CD4-positive, alpha-beta T cell treated with Interleukin-1 beta for 1 hour (primary cell): ENCODE measurements at regions not wholly inside any gene's neighbourhood (a gene's known extent, or its start where the extent isn't known, plus 50 kb on each side); places are given as distances from the start of the nearest gene placed in this dataset.

Source experiments
- DNase-seq, 2 donors: peaks; one replicate each; pipeline ENCODE4 v3.0.0-alpha.2; 2020 to 2022

DNA sequence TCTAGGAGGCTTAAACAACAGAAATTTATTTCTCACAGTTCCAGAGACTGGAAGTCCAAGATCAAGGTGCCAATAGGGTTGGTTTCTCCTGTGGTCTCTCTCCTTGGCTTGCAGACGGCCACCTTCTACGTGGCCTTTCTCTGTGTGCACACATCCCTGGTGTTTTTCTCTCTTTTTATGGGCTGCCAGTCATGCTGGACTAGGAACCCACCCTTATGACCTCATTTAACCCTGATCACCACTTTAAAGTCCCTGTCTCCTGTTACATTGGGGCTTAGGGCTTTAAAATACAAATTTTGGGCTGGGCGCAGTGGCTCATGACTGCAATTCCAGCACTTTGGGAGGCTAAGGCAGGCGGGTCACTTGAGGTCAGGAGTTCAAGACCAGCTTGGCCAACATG lies 157.1 kb downstream of the TLE1 start:
- DNase-seq = no peak

GRCh38 chr9:81531511-81531910 lies 157.8 kb downstream of the TLE1 start:
- DNase-seq = no peak

DNA sequence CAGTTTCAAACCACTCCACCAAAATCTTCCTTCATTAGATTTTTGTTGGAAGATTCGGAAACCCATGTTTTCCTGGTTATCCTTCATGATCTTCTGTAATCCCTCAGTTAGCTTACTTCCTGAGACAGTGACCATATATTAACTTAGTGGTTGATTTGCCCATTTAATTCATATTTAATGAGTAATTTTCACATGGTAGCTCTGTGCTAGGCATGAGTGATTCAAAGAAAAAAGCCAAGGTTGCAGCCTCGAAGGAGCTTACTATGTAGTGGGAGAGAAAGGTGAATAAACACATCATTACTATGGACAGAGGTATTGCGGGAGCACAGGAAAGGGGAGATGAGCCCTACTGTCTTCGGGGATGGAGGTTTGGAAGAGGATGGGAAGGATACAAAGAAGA lies 158.5 kb downstream of the TLE1 start:
- DNase-seq = no peak

- DNase-seq = no peak
Observed at GRCh38 chr9:81530310-81530810, 159.0 kb downstream of the TLE1 start.

DNA sequence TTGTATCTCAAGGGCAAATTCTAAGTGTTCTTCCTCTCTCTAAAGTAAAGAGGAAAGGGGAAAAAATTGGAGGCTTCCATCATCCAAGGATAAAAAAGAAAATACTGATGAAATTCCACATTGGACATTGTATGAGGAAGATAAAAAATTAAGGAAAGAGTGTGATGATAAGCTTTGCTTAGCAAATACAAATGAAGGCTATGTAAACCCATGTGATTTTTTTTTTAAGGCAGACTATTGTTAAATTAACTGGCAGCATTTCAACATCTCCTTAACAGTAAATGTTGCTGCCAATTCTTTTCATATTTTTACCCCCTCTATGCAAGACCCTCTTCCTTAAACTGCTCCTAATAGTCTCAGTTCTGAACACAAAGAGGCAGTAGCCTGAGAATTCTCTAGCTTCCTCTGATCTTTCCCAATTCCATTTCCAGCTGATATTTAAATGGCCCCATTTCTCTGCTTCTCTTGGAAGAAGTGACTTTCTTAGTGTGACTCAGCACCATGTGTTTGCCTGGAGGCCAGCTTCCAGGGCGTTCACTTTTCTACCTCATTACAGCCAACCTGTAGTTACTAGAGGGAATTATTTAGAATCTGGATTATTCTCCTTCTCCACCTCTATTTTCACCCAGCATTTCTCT lies 159.7 kb downstream of the TLE1 start:
- no peak for DNase-seq

- DNase-seq = no peak
Observed at GRCh38 chr9:81526587-81526986, 162.8 kb downstream of the TLE1 start.

GRCh38 chr9:81522716-81523551 lies 166.4 kb downstream of the TLE1 start:
- DNase-seq = peak in 1 of 2 donors; percentile 8

GRCh38 chr9:81521892-81522291 lies 167.5 kb downstream of the TLE1 start:
- DNase-seq = no peak

DNA sequence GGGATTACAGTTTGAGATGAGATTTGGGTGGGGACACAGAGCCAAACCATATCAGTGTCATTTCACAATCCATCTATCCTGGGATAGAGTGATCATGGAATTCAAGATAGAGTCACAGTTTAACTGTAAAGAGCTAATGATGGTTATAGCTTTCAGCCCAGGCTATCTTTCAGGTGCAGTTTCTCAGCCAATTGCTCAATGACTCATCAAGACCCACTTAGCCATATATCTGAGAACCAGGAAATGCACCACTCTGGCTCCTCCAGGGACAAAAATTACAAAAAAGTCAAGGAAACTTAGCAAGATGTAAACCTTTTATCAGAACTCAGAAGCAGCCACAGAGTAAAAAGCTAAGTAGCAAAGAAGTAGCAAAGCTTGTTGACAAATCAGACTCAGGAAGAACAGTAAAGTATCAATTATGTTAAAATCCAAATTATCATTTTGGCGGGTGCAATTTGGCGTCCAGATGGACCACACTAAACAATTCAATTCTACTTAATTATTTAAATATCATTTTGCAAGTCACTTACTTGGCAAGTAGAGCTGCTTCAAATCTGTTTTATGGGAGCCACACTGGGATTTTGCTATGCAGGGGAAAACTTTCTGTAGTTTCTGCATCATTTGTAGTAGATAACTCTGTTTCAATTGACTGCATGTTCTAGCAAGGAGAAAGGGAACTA lies 169.4 kb downstream of the TLE1 start:
- no peak for DNase-seq

- DNase-seq = no peak
Observed at GRCh38 chr9:81517954-81518353, 171.4 kb downstream of the TLE1 start.

DNA sequence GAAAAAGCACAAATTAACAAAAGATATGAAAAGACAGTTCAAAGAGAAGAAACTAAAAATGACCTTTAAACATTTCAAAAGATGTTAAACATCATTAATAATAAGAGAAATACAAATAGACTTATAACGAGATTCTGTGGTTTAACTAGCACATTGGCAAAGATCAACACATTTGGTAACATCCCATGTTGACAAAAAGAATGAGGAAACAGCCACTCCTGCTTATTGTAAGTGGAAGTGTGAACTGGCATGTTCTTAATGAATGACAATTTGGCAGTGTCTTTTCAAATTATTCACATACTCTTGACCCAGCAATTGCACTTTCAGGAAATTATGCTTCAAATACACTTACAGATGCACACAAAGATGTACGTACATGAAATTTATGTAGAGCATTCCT lies 176.3 kb downstream of the TLE1 start:
- DNase-seq = no peak

GRCh38 chr9:81512641-81513040 lies 176.7 kb downstream of the TLE1 start:
- no peak for DNase-seq

GRCh38 chr9:81508476-81508875 lies 180.9 kb downstream of the TLE1 start:
- no peak for DNase-seq

DNA sequence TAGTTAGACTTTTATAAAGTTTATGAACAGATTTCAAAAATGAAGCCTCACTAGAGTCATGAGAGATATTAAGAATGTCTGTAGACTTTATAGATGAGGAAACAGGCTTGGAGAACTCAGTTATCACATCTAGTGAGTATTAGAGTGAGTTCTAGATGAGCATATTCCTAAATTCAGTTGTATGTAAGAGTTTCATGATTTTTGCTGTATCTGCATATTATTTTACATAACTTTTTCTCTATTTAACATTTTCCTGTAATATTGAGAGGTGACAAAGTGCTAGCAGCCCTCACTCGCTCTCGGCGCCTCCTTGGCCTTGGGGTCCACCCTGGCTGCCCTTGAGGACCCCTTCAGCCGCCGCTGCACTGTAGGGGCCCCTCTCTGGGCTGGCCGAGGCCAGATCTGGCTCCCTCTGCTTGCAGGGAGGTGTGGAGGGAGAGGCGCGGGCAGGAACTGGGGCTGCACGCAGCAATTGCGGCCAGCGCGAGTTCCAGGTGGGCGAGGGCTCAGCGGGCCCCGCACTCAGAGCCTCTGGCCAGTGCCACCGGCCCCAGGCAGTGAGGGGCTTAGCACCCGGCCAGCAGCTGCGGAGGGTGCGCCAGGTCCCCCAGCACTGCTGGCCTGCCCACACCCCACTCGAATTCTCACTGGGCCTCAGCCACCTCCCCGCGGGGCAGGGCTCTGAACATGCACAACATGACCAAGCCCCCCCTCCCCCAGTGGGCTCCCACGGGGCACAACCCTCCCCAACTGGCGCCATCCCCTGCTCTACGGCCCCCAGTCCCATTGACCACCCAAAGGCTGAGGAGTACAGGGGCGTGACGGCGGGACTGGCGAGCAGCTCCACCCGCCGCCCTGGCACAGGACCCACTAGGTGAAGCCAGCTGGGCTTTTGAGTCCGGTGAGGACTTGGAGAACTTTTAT lies 182.1 kb downstream of the TLE1 start:
- DNase-seq = no peak

- no peak for DNase-seq
Observed at GRCh38 chr9:81499594-81499993, 189.8 kb downstream of the TLE1 start.

DNA sequence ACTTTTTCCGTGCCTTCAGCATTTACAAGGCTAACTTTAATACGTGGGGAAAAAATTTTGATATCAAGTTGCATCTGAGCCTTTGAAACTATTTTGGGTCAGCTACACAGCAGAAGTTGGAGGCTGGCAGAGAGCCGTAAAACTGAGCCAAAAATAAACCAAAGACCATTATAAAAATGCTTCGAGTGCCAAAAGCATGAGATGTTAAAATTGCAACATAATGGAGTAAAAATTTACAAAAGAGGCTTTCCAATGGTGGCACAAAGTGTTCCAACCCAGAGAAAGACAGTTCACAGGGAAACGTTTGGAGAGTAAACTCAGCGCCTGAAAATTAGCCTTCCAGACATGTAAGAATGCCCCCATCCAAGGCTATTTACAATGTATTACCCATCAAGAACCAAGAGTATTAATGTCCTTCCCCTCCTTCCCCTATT lies 190.3 kb downstream of the TLE1 start:
- DNase-seq = no peak

GRCh38 chr9:81498576-81498975 lies 190.8 kb downstream of the TLE1 start:
- no peak for DNase-seq

DNA sequence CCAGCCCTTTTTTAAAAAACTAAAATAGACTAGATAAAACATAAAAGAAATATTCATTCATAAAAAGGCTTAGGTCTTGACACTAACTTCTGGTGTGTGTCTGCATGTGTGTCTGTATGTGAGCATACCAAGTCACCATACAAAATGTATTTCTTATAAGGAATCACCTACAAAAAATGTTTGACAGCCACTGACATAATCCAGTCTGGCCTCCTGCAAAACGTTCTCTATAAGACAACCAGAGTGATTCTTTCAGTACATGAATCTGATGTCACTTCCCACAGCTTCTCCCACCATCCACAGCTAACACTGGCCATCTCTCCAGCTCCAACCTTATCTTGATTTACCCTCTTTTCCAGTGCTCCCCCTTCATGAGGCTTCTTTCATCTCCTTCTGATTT lies 192.3 kb downstream of the TLE1 start:
- no peak for DNase-seq

DNA sequence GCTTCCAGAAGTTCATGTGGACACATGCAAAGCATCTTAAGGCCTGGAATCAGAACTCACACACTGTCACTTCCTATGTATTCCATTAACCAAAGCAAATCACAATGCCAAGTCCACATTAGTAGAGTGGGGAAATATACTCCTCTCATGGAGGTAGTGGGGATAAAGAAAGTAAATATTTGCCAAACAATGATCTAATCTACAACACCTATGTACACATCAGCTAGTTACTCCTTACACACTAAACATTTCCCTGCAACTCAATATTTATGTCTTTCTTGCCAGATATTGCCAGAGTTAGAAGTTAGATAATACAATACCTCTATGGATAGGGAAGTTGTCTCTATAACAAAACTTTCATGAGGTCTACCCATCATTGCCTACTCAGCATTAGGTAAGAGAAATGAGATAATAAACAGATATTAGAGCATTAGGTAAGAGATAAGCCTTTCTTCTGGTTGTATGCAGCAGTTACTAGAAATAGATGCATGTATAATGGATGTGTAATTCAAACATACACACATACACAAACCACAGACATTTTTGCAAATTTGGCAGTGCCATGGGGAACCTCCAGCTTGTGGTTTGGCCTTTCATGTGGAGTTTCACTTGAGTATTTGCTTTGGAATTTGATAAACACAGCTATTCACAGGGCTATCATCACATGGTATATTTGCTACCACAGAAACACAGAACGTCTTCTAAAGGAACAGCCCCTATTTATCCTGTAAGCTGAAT lies 196.5 kb downstream of the TLE1 start:
- DNase-seq = no peak

- DNase-seq = no peak
Observed at GRCh38 chr9:81490605-81491331, 198.6 kb downstream of the TLE1 start.

- no peak for DNase-seq
Observed at GRCh38 chr9:81489046-81489445, 200.3 kb downstream of the TLE1 start.
